HCT116 (cell line): ENCODE measurements at regions not wholly inside any gene's neighbourhood (a gene's known extent, or its start where the extent isn't known, plus 50 kb on each side); places are given as distances from the start of the nearest gene placed in this dataset.

Experiments
- ATAC-seq: fragments of 200-7000 bp; cut with Tn5 transposase; 2 replicates; pipeline ENCODE4 v1.9.1; 2020; ENCODE audit warnings: mild to moderate bottlenecking, moderate library complexity
- BruUV-seq: library from RNA; stranded (reverse); fragments of 400-500 nt; replicated peaks from 2 replicates; lab custom pipeline; 2021; lab: Mats Ljungman, UMichigan
- CTCF ChIA-PET: fragments of 300-600 bp; sonication (Branson Sonifier 250); formaldehyde crosslinking; loops from one replicate; lab custom pipeline; 2021; ENCODE audit warnings: antibody characterized with exemption; lab: Charles Lee
- POLR2A ChIA-PET: fragments of 300-600, 350-600 bp; sonication (Branson Sonifier 250); formaldehyde crosslinking; loops from one replicate; lab custom pipeline; 2021; ENCODE audit warnings: antibody characterized with exemption; lab: Charles Lee
- RAD21 ChIA-PET, 2 experiments: fragments of 300-600 bp; sonication (Branson Sonifier 250); formaldehyde crosslinking; loops; one replicate each; lab custom pipeline; 2023; ENCODE audit warnings: low total read pairs in 2 of 2; ENCODE audit not compliant: uncharacterized antibody in 2 of 2, unreplicated experiment in 2 of 2, low non-redundant PET in 1 of 2; lab: Charles Lee
- DNase-seq: peaks from one replicate; pipeline ENCODE4 v3.0.0-alpha.2; 2010; ENCODE audit warnings: low read depth, low spot score
- H2AFZ ChIP-seq: fragments of 200-600 bp; shearing (Covaris generic), sonication (generic); 2 replicates; pipeline ENCODE4 v1.6.1; 2017; ENCODE audit warnings: low read depth, mixed run types, mixed read lengths, antibody characterized with exemption, low read length; ENCODE audit not compliant: poor library complexity, severe bottlenecking
- H3K27ac ChIP-seq: 2 replicates; pipeline ENCODE4 v1.5.1; 2012; ENCODE audit warnings: low read depth, low read length
- H3K27me3 ChIP-seq: fragments of 200-600 bp; sonication (generic); 2 replicates; pipeline ENCODE4 v1.6.1; 2016; ENCODE audit warnings: mixed run types, low read length, mixed read lengths; ENCODE audit not compliant: insufficient read depth
- H3K36me3 ChIP-seq, 2 experiments: fragments of 200-500 bp in 1 of 2; fragments of 200-600 bp in 1 of 2; sonication (Bioruptor generic) in 1 of 2; sonication (generic) in 1 of 2; 2 replicates each; pipeline versions ENCODE4 v1.5.1 to v1.6.1; 2014 to 2016; ENCODE audit warnings: low read length in 2 of 2, inconsistent platforms in 1 of 2, mixed read lengths in 1 of 2, mixed run types in 1 of 2; ENCODE audit not compliant: insufficient read depth in 2 of 2, control insufficient read depth in 1 of 2
- H3K4me1 ChIP-seq, 2 experiments: fragments of 200-600 bp in 1 of 2; sonication (generic) in 1 of 2; 2 replicates each; pipeline versions ENCODE4 v1.5.1 to v1.6.1; 2012 to 2017; ENCODE audit warnings: low read length in 2 of 2, inconsistent platforms in 1 of 2, mild to moderate bottlenecking in 1 of 2, mixed read lengths in 1 of 2, mixed run types in 1 of 2, moderate library complexity in 1 of 2; ENCODE audit not compliant: insufficient read depth in 2 of 2, control insufficient read depth in 1 of 2
- H3K4me2 ChIP-seq: fragments of 200-600 bp; sonication (generic); 2 replicates; pipeline ENCODE4 v1.6.1; 2017; ENCODE audit warnings: mixed run types, low read length, mixed read lengths
- H3K4me3 ChIP-seq, 2 experiments: fragments of 200-600 bp in 1 of 2; sonication (generic) in 1 of 2; replicated peaks in 1 of 2; 2 replicates each; pipeline ENCODE4 v1.5.1; 2011 to 2016; ENCODE audit warnings: low read length in 2 of 2, control low read depth in 1 of 2, low read depth in 1 of 2, mild to moderate bottlenecking in 1 of 2, mixed read lengths in 1 of 2, mixed run types in 1 of 2
- H3K79me2 ChIP-seq: fragments of 200-600 bp; sonication (generic); 2 replicates; pipeline ENCODE4 v1.6.1; 2017; ENCODE audit warnings: mild to moderate bottlenecking, mixed run types, low read length, moderate library complexity, mixed read lengths; ENCODE audit not compliant: insufficient read depth
- H3K9ac ChIP-seq: fragments of 200-600 bp; sonication (generic); 2 replicates; pipeline ENCODE4 v1.6.1; 2016; ENCODE audit warnings: low read length, mixed read lengths
- H3K9me2 ChIP-seq: fragments of 200-600 bp; sonication (generic), shearing (Covaris generic); 2 replicates; pipeline ENCODE4 v1.6.1; 2017; ENCODE audit warnings: mixed run types, mild to moderate bottlenecking, moderate library complexity; ENCODE audit not compliant: insufficient read depth
- H3K9me3 ChIP-seq, 2 experiments: fragments of 200-500 bp in 1 of 2; fragments of 200-600 bp in 1 of 2; sonication (Bioruptor generic) in 1 of 2; sonication (generic) in 1 of 2; 2 replicates each; pipeline ENCODE4 v1.6.1; 2014 to 2017; ENCODE audit warnings: low read length in 2 of 2, mixed read lengths in 2 of 2, inconsistent platforms in 1 of 2, low read depth in 1 of 2, mild to moderate bottlenecking in 1 of 2, mixed run types in 1 of 2, moderate library complexity in 1 of 2; ENCODE audit not compliant: control insufficient read depth in 1 of 2, insufficient read depth in 1 of 2
- H4K20me1 ChIP-seq: fragments of 200-600 bp; sonication (generic), shearing (Covaris generic); 2 replicates; pipeline ENCODE4 v1.6.1; 2017; ENCODE audit warnings: mixed run types, mild to moderate bottlenecking, moderate library complexity; ENCODE audit not compliant: insufficient read depth
- CBX3 ChIP-seq: IDR thresholded peaks from 2 replicates; pipeline ENCODE4 v1.6.1; 2012; ENCODE audit warnings: low read depth
- EGR1 ChIP-seq: IDR thresholded peaks from 2 replicates; pipeline ENCODE4 v1.6.1; 2012; ENCODE audit warnings: low read depth
- ELF1 ChIP-seq: IDR thresholded peaks from 2 replicates; pipeline ENCODE4 v1.6.1; 2012; ENCODE audit warnings: low read depth, borderline replicate concordance
- EZH2 ChIP-seq: fragments of 200-600 bp; sonication (generic); IDR thresholded peaks from 2 replicates; pipeline ENCODE4 v1.6.1; 2017; ENCODE audit warnings: antibody characterized with exemption, mixed run types
- EZH2phosphoT487 ChIP-seq: fragments of 200-600 bp; IDR thresholded peaks from 2 replicates; pipeline ENCODE4 v1.6.1; 2018; ENCODE audit warnings: antibody characterized with exemption, borderline replicate concordance
- FOSL1 ChIP-seq: IDR thresholded peaks from 2 replicates; pipeline ENCODE4 v1.6.1; 2012; ENCODE audit warnings: low read depth
- JUND ChIP-seq: IDR thresholded peaks from 2 replicates; pipeline ENCODE4 v1.6.1; 2012
- POLR2A ChIP-seq: IDR thresholded peaks from 2 replicates; pipeline ENCODE4 v1.7.0; 2011; ENCODE audit warnings: borderline replicate concordance; ENCODE audit not compliant: insufficient read depth, insufficient read length; ENCODE audit errors: extremely low read depth
- POLR2AphosphoS5 ChIP-seq: IDR thresholded peaks from 2 replicates; pipeline ENCODE4 v1.6.1; 2011; ENCODE audit warnings: mild to moderate bottlenecking, low read depth, low read length, moderate library complexity
- RAD21 ChIP-seq: IDR thresholded peaks from 2 replicates; pipeline ENCODE4 v1.6.1; 2012; ENCODE audit warnings: low read depth, mild to moderate bottlenecking
- SP1 ChIP-seq: IDR thresholded peaks from 2 replicates; pipeline ENCODE4 v1.6.1; 2012; ENCODE audit warnings: low read depth
- SRF ChIP-seq: IDR thresholded peaks from 2 replicates; pipeline ENCODE4 v1.6.1; 2012; ENCODE audit warnings: low read depth
- TCF7L2 ChIP-seq: IDR thresholded peaks from 2 replicates; pipeline ENCODE4 v1.7.0; 2011; ENCODE audit warnings: borderline replicate concordance, inconsistent platforms; ENCODE audit not compliant: insufficient read depth, insufficient read length; ENCODE audit errors: extremely low read depth
- YY1 ChIP-seq: IDR thresholded peaks from 2 replicates; pipeline ENCODE4 v1.6.1; 2011; ENCODE audit warnings: low read length, low read depth, moderate library complexity, mild to moderate bottlenecking; ENCODE audit not compliant: insufficient replicate concordance; ENCODE audit errors: extremely low read depth
- ZFX ChIP-seq: fragments of 450-650 bp; IDR thresholded peaks from 2 replicates; pipeline ENCODE4 v1.6.1; 2017
- ZNF274 ChIP-seq: fragments of 200-500 bp; sonication (Bioruptor generic); IDR thresholded peaks from 2 replicates; pipeline ENCODE4 v1.6.1; 2014; ENCODE audit warnings: mild to moderate bottlenecking, low read depth, low read length, inconsistent platforms
- intact Hi-C: fragments of 100-400 bp; cut with micrococcal nuclease; formaldehyde crosslinking; loops from 2 replicates; pipeline ENCODE4 v1.10.0; 2022
- TF ChIP-seq, protein P1 (sequence below): IDR thresholded peaks from 2 replicates; pipeline ENCODE4 v1.6.1; 2011; ENCODE audit warnings: mild to moderate bottlenecking, low read length, moderate library complexity; ENCODE audit not compliant: insufficient replicate concordance; ENCODE audit errors: extremely low read depth
- TF ChIP-seq, protein P2 (sequence below), 3 experiments: fragments of 200-600 bp in 1 of 3; sonication (generic) in 1 of 3; IDR thresholded peaks in 2 of 3; conservative IDR thresholded peaks in 1 of 3; 2 replicates each; pipeline ENCODE4 v1.5.1; 2012 to 2017; ENCODE audit warnings: low read depth in 2 of 3, low read length in 2 of 3, antibody characterized with exemption in 1 of 3, borderline replicate concordance in 1 of 3, control low read depth in 1 of 3, mild to moderate bottlenecking in 1 of 3, mixed read lengths in 1 of 3, mixed run types in 1 of 3, moderate library complexity in 1 of 3; ENCODE audit not compliant: insufficient read depth in 1 of 3

DNA sequence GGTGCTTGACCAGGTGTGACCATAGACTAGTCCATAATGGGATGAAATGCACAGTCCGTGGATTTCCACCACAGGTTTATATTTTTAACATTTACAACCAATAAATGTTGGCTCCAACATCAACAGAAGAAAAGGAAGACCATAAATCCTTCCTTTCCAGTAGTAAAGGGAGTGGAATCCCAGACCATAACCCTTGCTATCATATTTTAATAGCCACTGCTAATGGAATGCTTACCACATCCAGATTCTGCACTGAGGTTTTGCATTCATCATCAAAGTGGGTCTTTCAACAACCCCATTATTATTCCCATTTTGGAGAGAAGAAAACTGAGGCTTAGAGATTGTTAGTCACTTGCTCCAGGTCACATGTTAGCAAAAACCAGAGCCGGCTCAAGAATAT, 106.7 kb downstream of the FOXL1 start:
- no peaks in the 10 kb centered on the region for H3K9me2 ChIP-seq
- no peaks in the 10 kb centered on the region for H3K79me2 ChIP-seq
- intact Hi-C loops = no loop called here
- H3K36me3 ChIP-seq = no peaks in the 10 kb centered on the region
- no peaks in the 10 kb centered on the region for H4K20me1 ChIP-seq
- H3K4me1 ChIP-seq = no peaks in the 10 kb centered on the region
- RAD21 ChIA-PET = no interaction called here
- H3K9me3 ChIP-seq = no peaks in the 10 kb centered on the region
- H3K27ac ChIP-seq = no peak overlapping the region
- H2AFZ ChIP-seq = no peak overlapping the region
- POLR2A ChIA-PET = no interaction called here
- no peak overlapping the region for H3K9ac ChIP-seq
- ATAC-seq (no peak), DNase-seq (no peak)
- CTCF ChIA-PET = no interaction called here
- H3K27me3 ChIP-seq = no peaks in the 10 kb centered on the region
- BruUV-seq = no TSS peak
- TF ChIP-seq POLR2A (no peak), EGR1 (no peak), FOSL1 (no peak), SRF (no peak), RAD21 (no peak), TCF7L2 (no peak)
- TF ChIP-seq, protein P1, sequence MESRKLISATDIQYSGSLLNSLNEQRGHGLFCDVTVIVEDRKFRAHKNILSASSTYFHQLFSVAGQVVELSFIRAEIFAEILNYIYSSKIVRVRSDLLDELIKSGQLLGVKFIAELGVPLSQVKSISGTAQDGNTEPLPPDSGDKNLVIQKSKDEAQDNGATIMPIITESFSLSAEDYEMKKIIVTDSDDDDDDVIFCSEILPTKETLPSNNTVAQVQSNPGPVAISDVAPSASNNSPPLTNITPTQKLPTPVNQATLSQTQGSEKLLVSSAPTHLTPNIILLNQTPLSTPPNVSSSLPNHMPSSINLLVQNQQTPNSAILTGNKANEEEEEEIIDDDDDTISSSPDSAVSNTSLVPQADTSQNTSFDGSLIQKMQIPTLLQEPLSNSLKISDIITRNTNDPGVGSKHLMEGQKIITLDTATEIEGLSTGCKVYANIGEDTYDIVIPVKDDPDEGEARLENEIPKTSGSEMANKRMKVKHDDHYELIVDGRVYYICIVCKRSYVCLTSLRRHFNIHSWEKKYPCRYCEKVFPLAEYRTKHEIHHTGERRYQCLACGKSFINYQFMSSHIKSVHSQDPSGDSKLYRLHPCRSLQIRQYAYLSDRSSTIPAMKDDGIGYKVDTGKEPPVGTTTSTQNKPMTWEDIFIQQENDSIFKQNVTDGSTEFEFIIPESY = no peak
- H3K4me3 ChIP-seq = no peak overlapping the region
- no peak overlapping the region for H3K4me2 ChIP-seq

DNA sequence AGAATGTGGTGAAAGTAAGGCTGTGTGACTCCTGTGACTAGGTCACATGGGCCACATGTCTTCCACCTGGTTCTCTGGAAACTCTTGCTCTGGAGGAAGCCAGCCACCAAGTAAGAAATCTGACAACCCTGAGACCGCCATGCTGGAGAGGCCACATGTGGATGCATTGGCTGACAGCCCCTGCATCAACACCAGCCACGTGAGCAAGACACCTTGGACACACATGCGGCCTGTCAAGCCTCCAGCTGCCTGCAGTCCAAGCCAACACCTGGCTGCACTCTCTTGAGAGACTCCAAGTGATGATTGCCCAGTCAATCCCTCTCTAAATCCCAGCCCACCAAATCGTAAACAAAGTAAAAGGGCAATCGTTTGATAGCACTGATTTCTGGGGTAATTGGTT, 112.6 kb downstream of the FOXL1 start:
- TF ChIP-seq ZNF274 (no peak), ELF1 (no peak), POLR2AphosphoS5 (no peak), EZH2phosphoT487 (no peak), EZH2 (no peak), YY1 (no peak), JUND (no peak), POLR2A (no peak), RAD21 (no peak), SP1 (no peak), TCF7L2 (no peak), ZFX (no peak), CBX3 (no peak)
- TF ChIP-seq, protein P2, sequence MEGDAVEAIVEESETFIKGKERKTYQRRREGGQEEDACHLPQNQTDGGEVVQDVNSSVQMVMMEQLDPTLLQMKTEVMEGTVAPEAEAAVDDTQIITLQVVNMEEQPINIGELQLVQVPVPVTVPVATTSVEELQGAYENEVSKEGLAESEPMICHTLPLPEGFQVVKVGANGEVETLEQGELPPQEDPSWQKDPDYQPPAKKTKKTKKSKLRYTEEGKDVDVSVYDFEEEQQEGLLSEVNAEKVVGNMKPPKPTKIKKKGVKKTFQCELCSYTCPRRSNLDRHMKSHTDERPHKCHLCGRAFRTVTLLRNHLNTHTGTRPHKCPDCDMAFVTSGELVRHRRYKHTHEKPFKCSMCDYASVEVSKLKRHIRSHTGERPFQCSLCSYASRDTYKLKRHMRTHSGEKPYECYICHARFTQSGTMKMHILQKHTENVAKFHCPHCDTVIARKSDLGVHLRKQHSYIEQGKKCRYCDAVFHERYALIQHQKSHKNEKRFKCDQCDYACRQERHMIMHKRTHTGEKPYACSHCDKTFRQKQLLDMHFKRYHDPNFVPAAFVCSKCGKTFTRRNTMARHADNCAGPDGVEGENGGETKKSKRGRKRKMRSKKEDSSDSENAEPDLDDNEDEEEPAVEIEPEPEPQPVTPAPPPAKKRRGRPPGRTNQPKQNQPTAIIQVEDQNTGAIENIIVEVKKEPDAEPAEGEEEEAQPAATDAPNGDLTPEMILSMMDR (IDR thresholded peaks at IDR 0.05 in 2 of 3, conservative IDR thresholded peaks at IDR 0.05 in 1 of 3; ENCODE audit: borderline replicate concordance in 1 of 3, insufficient read depth in 1 of 3, low read depth in 2 of 3, low read length in 2 of 3) = no peak
- TF ChIP-seq, all 23 proteins: peak for 0
- Histone ChIP-seq H2AFZ (no peak overlapping the region), H3K4me1 (no peaks in the 10 kb centered on the region), H3K4me3 (no peak overlapping the region), H3K36me3 (no peaks in the 10 kb centered on the region), H3K79me2 (no peaks in the 10 kb centered on the region), H3K9me2 (no peaks in the 10 kb centered on the region), H3K4me2 (no peak overlapping the region), H4K20me1 (no peaks in the 10 kb centered on the region), H3K27ac (no peak overlapping the region), H3K9me3 (no peaks in the 10 kb centered on the region), H3K27me3 (peaks cover 16% of the 10 kb centered on the region; the same call in 1 of the 2 replicates), H3K9ac (no peak overlapping the region)
- DNase-seq (no peak), ATAC-seq (no peak)
- CTCF ChIA-PET = no interaction called here
- POLR2A ChIA-PET = no interaction called here
- no TSS peak for BruUV-seq
- RAD21 ChIA-PET = no interaction called here
- intact Hi-C loops = no loop called here
